ENCODE measurements at regions not wholly inside any gene's neighbourhood (a gene's known extent, or its start where the extent isn't known, plus 50 kb on each side); places are given as distances from the start of the nearest gene placed in this dataset.

- TF ChIP-seq CTCF (conservative IDR thresholded peaks at IDR 0.05; ENCODE audit: low read depth, low read length) (no peak), CEBPB (IDR thresholded peaks at IDR 0.05; ENCODE audit: low read depth, low read length) (no peak), USF2 (IDR thresholded peaks at IDR 0.05; ENCODE audit: low read depth, low read length) (no peak), POLR2A (IDR thresholded peaks at IDR 0.05; ENCODE audit: low read depth, low read length) (no peak), CHD1 (IDR thresholded peaks at IDR 0.05; ENCODE audit: low read depth, low read length) (no peak), MXI1 (IDR thresholded peaks at IDR 0.05; ENCODE audit: borderline replicate concordance, low read depth, low read length) (no peak), SMC3 (IDR thresholded peaks at IDR 0.05; ENCODE audit: low read depth, low read length) (no peak), NFE2L2 (IDR thresholded peaks at IDR 0.05; ENCODE audit: low read depth, low read length) (no peak), MAZ (IDR thresholded peaks at IDR 0.05; ENCODE audit: borderline replicate concordance, low read depth, low read length) (no peak), RAD21 (IDR thresholded peaks at IDR 0.05; ENCODE audit: low read length) (no peak), BHLHE40 (IDR thresholded peaks at IDR 0.05; ENCODE audit: low read depth, low read length) (no peak)
These were observed 419.6 kb downstream of the DNAJB9 start for GRCh38 chr7:108989319-108989718.
